NCI-H82 (cell line): ENCODE measurements at regions not wholly inside any gene's neighbourhood (a gene's known extent, or its start where the extent isn't known, plus 50 kb on each side); places are given as distances from the start of the nearest gene placed in this dataset.
"Not testable (repeated sequence)": the region's sequence is repeated elsewhere in the genome, so short reads cannot be mapped to it uniquely, and the experiment has no call there.

ENCODE experiments used
- DNase-seq: peaks from one replicate; lab custom pipeline; 2025; lab: John Stamatoyannopoulos, UW

- DNase-seq = no peak
Measured at GRCh38 chr10:9045311-9045710, 990.8 kb downstream of the GATA3 start.

GRCh38 chr10:9051328-9051974 lies 997.0 kb downstream of the GATA3 start:
- DNase-seq = no peak

GRCh38 chr10:9052767-9053166 lies 998.3 kb downstream of the GATA3 start:
- no peak for DNase-seq

DNA sequence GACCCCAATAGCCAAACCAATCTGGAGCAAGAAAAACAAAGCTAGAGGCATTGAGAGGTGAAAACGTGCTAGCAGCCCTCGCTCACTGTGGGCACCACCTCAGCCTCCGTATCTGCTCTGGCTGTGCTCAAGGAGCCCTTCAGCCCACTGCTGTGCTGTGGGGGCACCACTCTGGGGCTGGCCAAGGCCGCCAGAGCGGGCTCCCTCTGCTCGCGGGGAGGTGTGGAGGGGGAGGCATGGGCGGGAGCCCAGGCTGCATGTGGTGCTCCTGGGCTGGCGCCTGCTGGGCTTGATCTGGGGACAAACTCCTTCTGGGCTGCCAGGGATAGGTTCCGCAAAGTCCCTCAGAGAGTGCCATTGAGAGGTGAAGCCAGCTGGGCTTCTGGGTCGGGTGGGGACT lies 1002.0 kb downstream of the GATA3 start:
- DNase-seq = no peak

DNA sequence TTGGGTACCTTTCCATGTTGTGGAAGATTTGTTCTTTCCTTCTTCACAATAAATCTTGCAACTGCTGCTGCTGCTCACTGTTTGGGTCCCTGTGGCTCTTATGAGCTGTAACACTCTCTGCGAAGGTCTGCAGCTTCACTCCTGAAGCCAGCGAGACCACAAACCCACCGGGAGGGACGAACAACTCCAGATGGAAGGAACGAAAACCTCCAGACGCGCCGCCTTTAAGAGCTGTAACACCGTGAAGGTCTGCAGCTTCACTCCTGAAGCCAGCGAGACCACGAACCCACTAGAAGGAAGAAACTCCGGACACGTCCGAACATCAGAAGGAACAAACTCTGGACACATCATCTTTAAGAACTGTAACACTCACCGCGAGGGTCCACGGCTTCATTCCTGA lies 1002.8 kb downstream of the GATA3 start:
- DNase-seq = not testable (repeated sequence)

- no peak for DNase-seq
Measured at GRCh38 chr10:9060314-9060713, 1005.8 kb downstream of the GATA3 start.

- DNase-seq = no peak
Measured at GRCh38 chr10:9061871-9062270, 1007.4 kb downstream of the GATA3 start.

GRCh38 chr10:9066152-9066551 lies 1011.7 kb downstream of the GATA3 start:
- no peak for DNase-seq

GRCh38 chr10:9068003-9068402 lies 1013.5 kb downstream of the GATA3 start:
- DNase-seq = no peak

DNA sequence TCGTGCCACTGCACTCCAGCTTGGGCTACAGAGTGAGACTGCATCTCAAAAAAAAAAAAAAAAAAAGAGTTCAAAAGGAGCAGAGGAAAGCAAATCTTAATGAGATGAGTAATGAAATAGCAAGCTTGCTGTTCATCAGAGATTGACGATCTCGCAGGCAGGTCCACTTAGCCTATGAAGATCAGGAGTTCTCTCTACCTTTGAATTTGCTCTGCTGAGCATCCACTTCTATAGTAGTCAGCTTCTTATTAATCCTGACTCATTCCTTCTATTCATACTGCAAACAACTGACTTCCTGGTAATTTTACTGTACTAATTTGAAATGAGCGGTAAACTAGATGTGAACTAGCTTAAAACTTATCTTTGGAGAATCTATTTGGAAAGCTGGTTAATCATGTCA lies 1014.6 kb downstream of the GATA3 start:
- DNase-seq = no peak

DNA sequence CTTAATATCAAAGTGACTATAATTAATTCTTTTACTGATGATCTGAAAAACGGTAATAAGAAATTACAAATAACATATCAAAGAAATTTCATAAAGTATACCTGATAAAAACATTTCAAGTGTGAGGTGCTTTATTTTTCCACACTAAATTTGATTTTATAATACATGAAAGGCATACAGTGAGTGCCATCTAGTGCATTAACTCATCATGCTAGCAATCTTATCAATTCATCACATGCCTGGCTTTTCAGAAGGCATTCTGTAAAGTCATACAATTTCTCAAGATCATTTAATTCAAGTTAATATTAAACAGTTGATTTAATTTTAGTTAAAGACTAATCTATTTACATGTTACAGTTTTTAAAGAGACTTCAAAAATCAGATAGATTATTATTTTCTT lies 1020.9 kb downstream of the GATA3 start:
- no peak for DNase-seq

DNA sequence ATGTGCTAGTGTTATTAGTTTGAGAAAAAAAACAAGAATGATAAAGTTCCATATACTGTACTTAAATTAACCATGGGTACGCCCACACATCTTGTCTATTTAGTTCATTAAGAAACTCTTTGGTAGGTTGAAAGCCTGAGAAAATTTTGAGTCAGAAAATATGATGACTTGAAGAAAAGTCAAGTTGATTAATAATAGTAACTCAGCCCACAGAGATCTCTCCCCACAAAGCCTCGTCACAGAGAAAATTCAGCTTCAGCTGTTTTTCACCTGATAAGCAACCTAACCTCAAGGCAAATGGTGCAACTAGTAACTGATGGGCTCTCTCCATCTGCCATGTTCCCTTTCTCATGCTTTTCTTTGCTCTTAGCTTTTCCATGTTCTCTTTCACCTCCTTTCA lies 1021.6 kb downstream of the GATA3 start:
- no peak for DNase-seq

DNA sequence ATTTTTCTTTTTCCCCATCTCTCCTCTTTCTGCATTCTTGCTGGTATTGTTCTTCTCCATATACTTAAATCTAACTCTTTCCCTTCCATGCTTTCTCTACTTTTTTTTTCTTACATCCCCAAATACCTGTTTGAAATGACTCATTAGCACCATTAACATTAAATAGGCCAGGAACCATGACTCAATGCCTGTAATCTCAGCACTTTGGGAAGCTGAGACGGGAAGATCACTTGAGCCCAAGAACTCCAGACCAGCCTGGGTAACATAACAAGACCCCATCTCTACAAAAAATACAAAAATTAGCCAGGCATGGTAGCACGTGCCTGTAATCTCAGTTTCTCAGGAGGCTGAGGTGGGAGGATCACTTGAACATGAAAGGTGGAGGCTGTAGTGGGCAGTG lies 1026.8 kb downstream of the GATA3 start:
- DNase-seq = no peak

- no peak for DNase-seq
Measured at GRCh38 chr10:9081961-9082360, 1027.5 kb downstream of the GATA3 start.

- DNase-seq = no peak
Measured at GRCh38 chr10:9091530-9092093, 1037.1 kb downstream of the GATA3 start.

DNA sequence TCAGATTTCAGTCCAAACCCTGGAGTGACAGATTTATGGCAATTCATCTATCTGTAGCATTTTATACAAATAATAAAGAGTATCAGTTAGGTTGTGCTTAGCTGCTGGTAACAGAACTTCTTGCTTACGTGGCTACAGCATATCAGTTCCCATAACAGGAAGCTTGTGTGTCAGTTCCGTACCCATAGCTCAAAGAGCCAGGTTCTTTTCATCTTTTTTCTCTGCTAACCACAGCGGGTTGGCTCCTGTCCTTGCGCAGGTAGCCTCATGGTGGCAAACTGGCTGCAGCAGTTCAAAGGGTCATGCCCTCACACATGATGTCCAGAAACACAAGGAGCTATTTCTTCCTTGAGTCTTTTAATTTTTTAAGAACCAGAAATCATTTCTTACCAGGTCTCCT lies 1041.8 kb downstream of the GATA3 start:
- DNase-seq = no peak

GRCh38 chr10:9097206-9097990 lies 1042.9 kb downstream of the GATA3 start:
- no peak for DNase-seq

GRCh38 chr10:9097991-9098306 lies 1043.5 kb downstream of the GATA3 start:
- DNase-seq = no peak

- DNase-seq = no peak
Measured at GRCh38 chr10:9102026-9102425, 1047.5 kb downstream of the GATA3 start.

- DNase-seq = peak; percentile 21
Measured at GRCh38 chr10:9103301-9103700, 1048.8 kb downstream of the GATA3 start.

- peak; percentile 39 for DNase-seq
Measured at GRCh38 chr10:9111976-9112375, 1057.5 kb downstream of the GATA3 start.

DNA sequence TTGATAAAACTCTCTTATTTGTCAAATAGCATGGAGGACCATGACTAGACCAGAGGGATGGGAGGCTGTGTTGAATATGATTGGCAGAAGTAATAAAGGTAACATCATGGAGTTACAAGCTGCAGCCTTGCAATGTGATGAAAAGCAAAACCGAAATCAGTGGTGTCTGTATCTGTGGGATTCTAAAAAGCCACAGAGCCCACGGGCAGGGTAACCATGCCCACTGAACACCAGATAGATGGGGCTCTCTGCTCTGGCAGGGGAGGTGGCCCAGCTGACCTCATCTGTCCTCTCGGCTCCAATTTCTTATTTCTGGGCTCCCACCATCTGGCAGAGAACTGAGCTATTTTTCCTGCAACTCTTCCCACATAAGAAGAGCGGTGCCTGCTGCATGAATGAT lies 1072.2 kb downstream of the GATA3 start:
- no peak for DNase-seq

- DNase-seq = no peak
Measured at GRCh38 chr10:9137368-9137767, 1082.9 kb downstream of the GATA3 start.

GRCh38 chr10:9138829-9139228 lies 1084.3 kb downstream of the GATA3 start:
- DNase-seq = not testable (repeated sequence)
